IMR-90 (cell line): ENCODE measurements at regions not wholly inside any gene's neighbourhood (a gene's known extent, or its start where the extent isn't known, plus 50 kb on each side); places are given as distances from the start of the nearest gene placed in this dataset.

Experiments used
- ATAC-seq: fragments of 200-7000 bp; cut with Tn5 transposase; 2 replicates; pipeline ENCODE4 v1.9.1; 2020; ENCODE audit warnings: low read depth, mild to moderate bottlenecking, moderate library complexity
- BruUV-seq: library from RNA; stranded (reverse); fragments of 400-500 nt; replicated peaks from 2 replicates; lab custom pipeline; 2021; lab: Mats Ljungman, UMichigan
- CTCF ChIA-PET: fragments of 300-600 bp; formaldehyde crosslinking; extraction: SDS; loops from one replicate; lab custom pipeline; 2021; ENCODE audit warnings: antibody characterized with exemption; lab: Yijun Ruan, JAX
- POLR2A ChIA-PET: fragments of 300-600 bp; sonication (Branson Sonifier 250); formaldehyde crosslinking; loops from one replicate; lab custom pipeline; 2022; ENCODE audit warnings: antibody characterized with exemption; ENCODE audit not compliant: unreplicated experiment; lab: Charles Lee
- DNase-seq: peaks from one replicate; pipeline ENCODE4 v3.0.0; 2013
- H2AFZ ChIP-seq: replicated peaks from 2 replicates; pipeline ENCODE3; 2013; ENCODE audit warnings: low read length, mild to moderate bottlenecking; ENCODE audit not compliant: poor library complexity
- H2AK5ac ChIP-seq: 2 replicates; pipeline ENCODE4 v1.6.1; 2013; ENCODE audit warnings: low read depth, low read length, inconsistent platforms
- H2AK9ac ChIP-seq: replicated peaks from 2 replicates; pipeline ENCODE3; 2013; ENCODE audit warnings: mild to moderate bottlenecking, low read depth, low read length, moderate library complexity; ENCODE audit not compliant: poor library complexity
- H2BK120ac ChIP-seq: 2 replicates; pipeline ENCODE4 v1.6.1; 2013; ENCODE audit warnings: low read depth, low read length, inconsistent platforms
- H2BK15ac ChIP-seq: 3 replicates; pipeline ENCODE4 v1.6.1; 2013; ENCODE audit warnings: low read depth, low read length, inconsistent platforms
- H2BK20ac ChIP-seq: 2 replicates; pipeline ENCODE4 v1.6.1; 2013; ENCODE audit warnings: low read depth, mild to moderate bottlenecking, inconsistent platforms, low read length, moderate library complexity
- H2BK5ac ChIP-seq: 2 replicates; pipeline ENCODE4 v1.6.1; 2013; ENCODE audit warnings: mild to moderate bottlenecking, low read depth, low read length, inconsistent platforms; ENCODE audit not compliant: poor library complexity, severe bottlenecking
- H3K14ac ChIP-seq: replicated peaks from 2 replicates; pipeline ENCODE4 v1.6.1; 2013; ENCODE audit warnings: low read depth, low read length, inconsistent platforms
- H3K18ac ChIP-seq: 2 replicates; pipeline ENCODE4 v1.6.1; 2013; ENCODE audit warnings: low read depth, low read length, control low read depth
- H3K23ac ChIP-seq: 2 replicates; pipeline ENCODE4 v1.6.1; 2013; ENCODE audit warnings: low read depth, low read length, inconsistent platforms
- H3K27ac ChIP-seq: 2 replicates; pipeline ENCODE4 v1.5.1; 2013; ENCODE audit warnings: mild to moderate bottlenecking, control low read depth, low read length; ENCODE audit not compliant: insufficient read depth
- H3K27me3 ChIP-seq: 2 replicates; pipeline ENCODE4 v1.6.1; 2013; ENCODE audit warnings: low read length; ENCODE audit not compliant: control insufficient read depth, insufficient read depth
- H3K36me3 ChIP-seq: 2 replicates; pipeline ENCODE4 v1.6.1; 2013; ENCODE audit warnings: low read length, mixed read lengths; ENCODE audit not compliant: control insufficient read depth, insufficient read depth
- H3K4ac ChIP-seq: 2 replicates; pipeline ENCODE4 v1.6.1; 2013; ENCODE audit warnings: low read depth, low read length, inconsistent platforms
- H3K4me1 ChIP-seq: 2 replicates; pipeline ENCODE4 v1.6.1; 2013; ENCODE audit warnings: low read length, mixed read lengths; ENCODE audit not compliant: control insufficient read depth, insufficient read depth
- H3K4me2 ChIP-seq: 2 replicates; pipeline ENCODE4 v1.6.1; 2013; ENCODE audit warnings: low read depth, mild to moderate bottlenecking, control low read depth, low read length, moderate library complexity
- H3K4me3 ChIP-seq: 2 replicates; pipeline ENCODE4 v1.5.1; 2013; ENCODE audit warnings: low read depth, mild to moderate bottlenecking, control low read depth, low read length, moderate library complexity; ENCODE audit not compliant: insufficient read depth
- H3K56ac ChIP-seq: 2 replicates; pipeline ENCODE4 v1.6.1; 2013; ENCODE audit warnings: low read length, inconsistent platforms; ENCODE audit not compliant: insufficient read depth; ENCODE audit errors: extremely low read depth
- H3K79me1 ChIP-seq, 2 experiments: 2 replicates each; pipeline ENCODE4 v1.6.1; 2013; ENCODE audit warnings: low read length in 2 of 2, inconsistent platforms in 1 of 2, low read depth in 1 of 2
- H3K9ac ChIP-seq: 2 replicates; pipeline ENCODE4 v1.6.1; 2013; ENCODE audit warnings: low read depth, low read length, control low read depth
- H3K9me1 ChIP-seq: 2 replicates; pipeline ENCODE4 v1.6.1; 2013; ENCODE audit warnings: low read length, inconsistent platforms; ENCODE audit not compliant: insufficient read depth
- H3K9me3 ChIP-seq: 2 replicates; pipeline ENCODE4 v1.6.1; 2013; ENCODE audit warnings: low read length; ENCODE audit not compliant: control insufficient read depth, insufficient read depth
- H4K20me1 ChIP-seq: 2 replicates; pipeline ENCODE4 v1.6.1; 2013; ENCODE audit warnings: low read length, inconsistent platforms; ENCODE audit not compliant: insufficient read depth
- H4K5ac ChIP-seq: 2 replicates; pipeline ENCODE4 v1.6.1; 2013; ENCODE audit warnings: mild to moderate bottlenecking, low read depth, low read length, control low read depth
- H4K8ac ChIP-seq, 2 experiments: 2 replicates each; pipeline ENCODE4 v1.6.1; 2013; ENCODE audit warnings: low read depth in 2 of 2, low read length in 2 of 2, control low read depth in 1 of 2, inconsistent platforms in 1 of 2
- H4K91ac ChIP-seq: 2 replicates; pipeline ENCODE4 v1.6.1; 2013; ENCODE audit warnings: low read depth, low read length, inconsistent platforms; ENCODE audit not compliant: insufficient read depth
- CHD1 ChIP-seq: IDR thresholded peaks from 2 replicates; pipeline ENCODE4 v1.6.1; 2012; ENCODE audit warnings: low read depth, low read length, improper control_type of control experiment
- MAZ ChIP-seq: IDR thresholded peaks from 2 replicates; pipeline ENCODE4 v1.6.1; 2012; ENCODE audit warnings: low read depth, mild to moderate bottlenecking, low read length, improper control_type of control experiment, moderate library complexity, borderline replicate concordance
- MXI1 ChIP-seq: IDR thresholded peaks from 2 replicates; pipeline ENCODE4 v1.6.1; 2012; ENCODE audit warnings: low read depth, mild to moderate bottlenecking, low read length, moderate library complexity, borderline replicate concordance
- NFE2L2 ChIP-seq: fragments of 150-350 bp; IDR thresholded peaks from 2 replicates; pipeline ENCODE4 v1.6.1; 2016; ENCODE audit warnings: low read depth, mild to moderate bottlenecking, low read length
- WGBS, 2 experiments: methylation state at CpG; one replicate each; pipeline versions ENCODE4 v1.1.5 to v1.1.7; 2013; ENCODE audit warnings: missing lambda C conversion rate in 2 of 2; ENCODE audit not compliant: insufficient read length in 1 of 2; ENCODE audit errors: extremely low coverage in 2 of 2; 5-methylcytosine and 5-hydroxymethylcytosine counted together
- dilution Hi-C: fragments of 300-500 bp; cut with HindIII; formaldehyde crosslinking; loops from one replicate; pipeline ENCODE4 v1.14.3; 2018; ENCODE audit warnings: low sequenced_read_pairs; ENCODE audit not compliant: unreplicated experiment
- in situ Hi-C: fragments of 300-500 bp; cut with MboI; formaldehyde crosslinking; loops from 3 replicates; pipeline ENCODE4 v1.14.3; 2019; ENCODE audit warnings: low sequenced_read_pairs, inconsistent platforms, mixed read lengths
- intact Hi-C: fragments of 100-400 bp; cut with micrococcal nuclease; formaldehyde crosslinking; loops from 2 replicates; pipeline ENCODE4 v1.10.0; 2022

GRCh38 chr14:51596488-51597117 is 55.1 kb upstream of the FRMD6 start:
- Histone ChIP-seq H2BK20ac (peak overlapping the region; percentile 67), H2AFZ (peak overlapping the region; percentile 15), H4K20me1 (no peaks in the 10 kb centered on the region), H3K4ac (peak overlapping the region; percentile 89), H2BK120ac (peak overlapping the region; percentile 85), H4K8ac (peak overlapping the region; percentile 20 to 72; a peak in 3 of 4 replicates), H2BK15ac (peak overlapping the region; percentile 21; the same call in 2 of the 3 replicates), H3K9ac (no peak overlapping the region), H3K9me1 (peaks cover 17% of the 10 kb centered on the region; the same call in 1 of the 2 replicates), H3K23ac (peak overlapping the region; percentile 59), H3K18ac (peak overlapping the region; percentile 27; the same call in 1 of the 2 replicates), H4K5ac (peak overlapping the region; percentile 38; the same call in 1 of the 2 replicates), H3K27me3 (no peaks in the 10 kb centered on the region), H3K36me3 (no peaks in the 10 kb centered on the region), H3K27ac (no peak overlapping the region), H4K91ac (peak overlapping the region; percentile 42), H2BK5ac (peak overlapping the region; percentile 86), H3K79me1 (peaks cover 0 to 33% of the 10 kb centered on the region in 2 experiments), H3K4me1 (peaks cover 15% of the 10 kb centered on the region), H3K9me3 (no peaks in the 10 kb centered on the region), H3K14ac (peak overlapping the region; percentile 68), H3K4me3 (no peak overlapping the region), H3K56ac (no peak overlapping the region), H2AK5ac (peak overlapping the region; percentile 87), H3K4me2 (no peak overlapping the region), H2AK9ac (no peak overlapping the region)
- POLR2A ChIA-PET = interaction anchor here (1.5 kb wide), 1 partner anchor 55 kb away, joined by 6 read pairs; no protein-coding TSS in a partner anchor
- DNase-seq (no peak), ATAC-seq (no peak)
- BruUV-seq = no TSS peak
- dilution Hi-C loops = no loop called here
- 100% methylated on average over 1 of the region's 6 CpGs; no CpG with 5 or more reads in 1 of the 2 experiments for WGBS, 2 experiments
- intact Hi-C loops = loop anchor here (2.0 to 5.0 kb wide), 2 partner anchors 14 to 154 kb away; no protein-coding TSS in a partner anchor
- CTCF ChIA-PET = interaction anchor here (1.0 kb wide), 1 partner anchor 56 kb away, joined by 4 read pairs; no protein-coding TSS in a partner anchor
- in situ Hi-C loops = no loop called here
- TF ChIP-seq CHD1 (no peak), NFE2L2 (no peak), MXI1 (no peak), MAZ (no peak)
